Activated naive CD8-positive, alpha-beta T cell treated with anti-CD3 and anti-CD28 coated beads, Interleukin-2, amount 50 U/mL, for 24 hours (primary cell): ENCODE measurements at regions not wholly inside any gene's neighbourhood (a gene's known extent, or its start where the extent isn't known, plus 50 kb on each side); places are given as distances from the start of the nearest gene placed in this dataset.

Experiments
- ATAC-seq: fragments of 150-1000 bp; cut with Tn5 transposase; one replicate; pipeline ENCODE4 v1.10.0; 2021
- DNase-seq: peaks from one replicate; pipeline ENCODE4 v3.0.0; 2021
- H3K27ac Mint-ChIP-seq: one replicate; pipeline ENCODE4 v1.8.0; 2021; ENCODE audit warnings: mild to moderate bottlenecking, mixed read lengths
- H3K27me3 Mint-ChIP-seq: one replicate; pipeline ENCODE4 v1.8.0; 2021; ENCODE audit warnings: mixed read lengths
- H3K36me3 Mint-ChIP-seq: one replicate; pipeline ENCODE4 v1.8.0; 2021; ENCODE audit warnings: low read depth, mixed read lengths
- H3K4me1 Mint-ChIP-seq: one replicate; pipeline ENCODE4 v1.8.0; 2021; ENCODE audit warnings: mixed read lengths
- H3K4me3 Mint-ChIP-seq: one replicate; pipeline ENCODE4 v1.8.0; 2021; ENCODE audit warnings: mild to moderate bottlenecking, moderate library complexity, mixed read lengths
- H3K9me3 Mint-ChIP-seq: one replicate; pipeline ENCODE4 v1.8.0; 2021; ENCODE audit warnings: mixed read lengths

DNA sequence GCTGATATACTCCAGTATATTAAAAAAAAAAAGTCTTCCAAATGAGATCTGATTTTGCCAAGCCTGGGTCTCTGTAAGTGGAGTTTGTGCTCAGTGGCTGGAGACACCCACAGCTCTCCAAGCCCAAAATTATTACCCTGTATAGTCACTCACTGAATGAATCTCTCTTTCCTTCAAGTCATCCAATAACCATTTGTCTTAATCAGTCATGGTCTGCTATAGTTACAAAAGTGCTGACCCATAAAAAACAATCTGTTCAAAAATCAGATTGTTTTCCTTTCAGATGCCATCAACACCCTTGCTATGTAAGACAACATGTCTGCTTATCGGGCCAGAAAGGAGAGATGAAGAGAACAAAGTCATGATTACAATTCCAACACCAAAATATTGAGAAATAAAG lies 159.4 kb upstream of the FST start:
- H3K36me3 Mint-ChIP-seq: no peaks in the 10 kb centered on the region
- DNase-seq (no peak), ATAC-seq (no peak)
- no peaks in the 10 kb centered on the region for H3K4me1 Mint-ChIP-seq
- H3K4me3 Mint-ChIP-seq: no peak overlapping the region
- H3K27me3 Mint-ChIP-seq: peaks cover 2% of the 10 kb centered on the region
- no peaks in the 10 kb centered on the region for H3K9me3 Mint-ChIP-seq
- no peak overlapping the region for H3K27ac Mint-ChIP-seq

DNA sequence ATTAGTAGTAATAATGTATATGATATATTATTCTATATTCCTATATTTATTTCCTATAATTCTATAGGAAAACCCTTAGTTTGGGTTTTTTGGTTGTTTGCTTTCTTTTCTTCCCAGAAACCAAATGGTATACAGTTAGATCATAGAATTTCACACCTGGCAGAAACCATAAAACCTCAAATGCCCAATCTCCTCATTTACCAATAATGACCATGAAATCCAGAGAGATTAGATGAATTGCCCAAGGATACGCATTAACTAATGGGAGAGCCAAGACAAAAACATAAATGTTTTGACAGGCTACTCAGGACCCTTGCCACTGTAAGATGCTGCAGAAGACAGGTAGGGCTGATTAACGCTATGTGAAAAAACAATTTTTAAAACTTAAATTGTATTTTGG lies 158.7 kb upstream of the FST start:
- H3K36me3 Mint-ChIP-seq: no peaks in the 10 kb centered on the region
- H3K27me3 Mint-ChIP-seq: peaks cover 2% of the 10 kb centered on the region
- no peak overlapping the region for H3K4me3 Mint-ChIP-seq
- H3K27ac Mint-ChIP-seq: no peak overlapping the region
- ATAC-seq (no peak), DNase-seq (no peak)
- no peaks in the 10 kb centered on the region for H3K9me3 Mint-ChIP-seq
- no peaks in the 10 kb centered on the region for H3K4me1 Mint-ChIP-seq

- Mint-ChIP-seq H3K27me3 (peaks cover 2% of the 10 kb centered on the region), H3K4me3 (no peak overlapping the region), H3K27ac (no peak overlapping the region), H3K9me3 (no peaks in the 10 kb centered on the region), H3K36me3 (no peaks in the 10 kb centered on the region), H3K4me1 (no peaks in the 10 kb centered on the region)
- ATAC-seq (no peak), DNase-seq (no peak)
Observed at GRCh38 chr5:53322257-53322656, 158.2 kb upstream of the FST start.

DNA sequence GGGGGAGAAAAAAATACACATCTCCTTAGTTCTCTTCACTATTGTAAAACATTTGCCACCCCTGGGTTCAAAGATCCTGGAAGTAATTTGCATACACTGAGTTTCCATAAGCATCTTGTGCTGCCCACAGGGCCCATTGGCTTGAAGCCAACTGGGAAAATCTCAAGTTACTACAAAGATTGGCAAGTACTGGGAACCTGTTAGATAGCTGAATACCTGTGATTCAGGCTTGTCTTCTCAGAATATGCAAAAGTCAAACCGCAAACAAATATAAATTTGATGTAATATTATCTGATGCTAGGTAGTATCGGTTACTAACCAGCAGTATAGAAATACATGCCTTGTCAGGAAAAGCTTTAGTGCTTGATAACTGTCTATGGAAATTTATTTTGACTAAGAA lies 156.9 kb upstream of the FST start:
- no peak overlapping the region for H3K4me3 Mint-ChIP-seq

DNA sequence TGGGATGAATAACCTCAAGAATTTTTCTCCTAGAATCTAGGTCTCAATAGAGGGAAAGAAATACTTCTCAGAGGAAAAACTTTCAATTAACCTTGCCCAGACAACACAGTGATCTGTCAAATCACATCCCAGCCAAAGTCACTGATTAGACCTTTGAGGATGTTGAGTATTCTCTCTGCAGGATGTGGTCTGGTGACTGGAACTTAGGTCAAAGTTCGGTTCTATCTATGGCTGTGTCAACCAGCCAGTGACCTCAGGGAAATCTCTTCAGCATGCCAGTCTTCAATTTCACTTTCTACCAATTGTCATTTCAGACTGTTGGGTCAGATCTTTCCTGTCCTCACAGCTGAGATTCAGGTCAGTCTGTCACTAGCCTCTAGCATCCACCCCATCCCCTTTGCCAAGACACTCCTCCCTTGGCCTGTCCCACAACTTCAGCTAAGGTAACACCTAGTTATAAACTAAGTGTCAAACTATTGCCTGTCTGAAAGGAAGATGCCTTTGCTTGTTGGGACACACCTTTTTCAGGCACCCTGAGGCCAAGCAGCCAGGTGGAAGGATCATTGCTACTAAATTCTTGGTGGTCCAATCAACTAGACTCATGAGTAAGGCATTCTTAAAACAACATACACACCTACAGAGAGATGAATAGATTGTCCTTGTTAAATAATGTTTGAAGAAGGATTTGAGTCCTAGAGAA lies 156.3 kb upstream of the FST start:
- ATAC-seq: no peak
- H3K27me3 Mint-ChIP-seq: no peaks in the 10 kb centered on the region
- no peak for DNase-seq

More for the DNA sequence above, 156.9 kb upstream of the FST start:
- no peak overlapping the region for H3K27ac Mint-ChIP-seq
- H3K4me1 Mint-ChIP-seq: no peaks in the 10 kb centered on the region
- no peak for DNase-seq
- H3K9me3 Mint-ChIP-seq: no peaks in the 10 kb centered on the region
- no peaks in the 10 kb centered on the region for H3K36me3 Mint-ChIP-seq
- peaks cover under 1% of the 10 kb centered on the region for H3K27me3 Mint-ChIP-seq
- no peak for ATAC-seq

DNA sequence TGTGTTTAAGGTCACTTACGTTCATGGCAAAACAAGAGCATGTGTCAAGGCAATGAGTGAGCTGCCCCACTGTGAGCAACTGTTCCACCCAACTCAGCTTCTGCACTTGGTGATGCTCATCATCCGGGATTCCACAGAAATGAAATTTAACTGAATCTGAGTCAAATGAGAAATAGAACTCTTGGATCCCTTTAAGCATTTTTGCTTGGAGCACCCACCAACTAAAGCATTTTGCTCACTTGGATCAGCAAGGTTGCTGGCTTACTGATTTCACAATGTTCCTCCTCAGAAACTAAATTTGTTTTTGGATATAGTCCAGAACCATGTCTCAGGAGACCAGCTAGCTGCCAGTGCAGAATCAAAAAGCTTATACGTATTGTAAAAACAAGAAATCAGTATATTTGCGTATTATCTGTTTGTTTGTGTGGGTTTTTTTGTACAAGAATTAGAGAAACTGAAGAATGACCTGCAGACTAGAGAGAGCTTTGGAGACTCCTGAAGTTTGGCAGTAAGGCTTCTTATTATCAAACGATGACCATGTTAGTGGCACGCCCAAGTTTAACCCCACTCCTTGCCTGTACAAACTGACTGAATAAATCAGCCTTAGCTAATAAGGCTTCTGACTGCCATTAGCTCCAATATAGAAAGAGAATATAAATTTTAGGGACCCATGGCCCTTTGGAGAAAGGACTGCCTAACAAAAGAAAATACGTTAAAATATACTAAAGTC lies 153.8 kb upstream of the FST start:
- Mint-ChIP-seq H3K36me3 (no peaks in the 10 kb centered on the region), H3K27ac (no peak overlapping the region), H3K9me3 (no peaks in the 10 kb centered on the region), H3K4me1 (no peaks in the 10 kb centered on the region), H3K27me3 (no peaks in the 10 kb centered on the region), H3K4me3 (no peak overlapping the region)
- ATAC-seq (no peak), DNase-seq (no peak)

More for the DNA sequence above, 156.3 kb upstream of the FST start:
- H3K36me3 Mint-ChIP-seq: no peaks in the 10 kb centered on the region
- H3K27ac Mint-ChIP-seq: no peak overlapping the region
- H3K4me3 Mint-ChIP-seq: no peak overlapping the region
- no peaks in the 10 kb centered on the region for H3K4me1 Mint-ChIP-seq
- no peaks in the 10 kb centered on the region for H3K9me3 Mint-ChIP-seq

DNA sequence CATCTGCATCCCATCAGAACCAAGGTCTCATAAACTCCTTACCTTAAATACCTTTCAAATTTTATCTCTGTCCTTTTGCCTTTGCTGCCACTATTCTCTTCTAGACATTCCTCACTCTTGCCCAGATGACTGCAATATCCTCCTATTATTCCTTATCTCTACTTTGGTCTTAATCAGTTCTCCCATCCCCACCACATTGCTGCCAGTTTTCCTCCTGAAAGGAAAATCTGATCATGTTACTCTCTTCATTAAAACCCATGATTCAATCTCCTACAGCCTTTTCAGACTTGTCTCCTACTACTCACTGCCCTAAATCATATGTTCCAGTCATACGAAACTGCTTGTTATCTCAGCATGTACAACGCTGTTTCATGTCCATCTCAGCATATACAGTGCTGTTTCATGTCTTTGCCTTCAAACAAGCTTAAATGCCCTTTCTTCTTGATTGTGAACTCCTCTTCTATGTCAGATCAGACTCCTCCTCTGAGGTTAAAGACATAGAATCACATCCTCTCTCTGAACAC lies 152.6 kb upstream of the FST start:
- Mint-ChIP-seq H3K27ac (no peak overlapping the region), H3K27me3 (no peaks in the 10 kb centered on the region), H3K4me3 (no peak overlapping the region), H3K4me1 (no peaks in the 10 kb centered on the region), H3K9me3 (no peaks in the 10 kb centered on the region), H3K36me3 (no peaks in the 10 kb centered on the region)
- no peak for DNase-seq
- no peak for ATAC-seq

- Mint-ChIP-seq H3K9me3 (no peaks in the 10 kb centered on the region), H3K4me1 (no peaks in the 10 kb centered on the region), H3K27ac (no peak overlapping the region), H3K27me3 (peaks cover 9% of the 10 kb centered on the region), H3K36me3 (no peaks in the 10 kb centered on the region), H3K4me3 (no peak overlapping the region)
- DNase-seq (no peak), ATAC-seq (no peak)
Observed at GRCh38 chr5:53330491-53330890, 149.9 kb upstream of the FST start.

GRCh38 chr5:53331463-53331862 lies 149.0 kb upstream of the FST start:
- ATAC-seq: no peak
- H3K27me3 Mint-ChIP-seq: peaks cover 9% of the 10 kb centered on the region
- H3K4me3 Mint-ChIP-seq: no peak overlapping the region
- no peaks in the 10 kb centered on the region for H3K36me3 Mint-ChIP-seq
- no peaks in the 10 kb centered on the region for H3K9me3 Mint-ChIP-seq
- no peaks in the 10 kb centered on the region for H3K4me1 Mint-ChIP-seq
- DNase-seq: no peak
- no peak overlapping the region for H3K27ac Mint-ChIP-seq

DNA sequence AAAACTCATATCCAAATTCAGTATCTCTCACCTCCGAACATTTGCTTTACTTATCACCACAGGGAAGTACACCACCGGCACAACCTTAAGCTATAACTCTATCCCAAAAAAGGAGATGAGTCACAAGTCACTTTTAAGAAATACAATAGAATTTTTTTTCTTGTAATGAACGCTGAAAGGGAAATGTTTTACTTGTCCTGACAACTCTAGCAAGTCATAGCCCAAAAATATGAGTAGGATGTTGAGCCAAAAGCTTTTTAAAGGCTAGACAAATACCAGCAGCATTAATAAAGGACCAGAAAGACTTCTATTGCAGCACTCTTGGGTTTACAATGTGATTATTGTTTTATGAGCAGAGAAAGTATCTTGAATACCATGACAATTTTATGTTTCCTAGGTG lies 147.3 kb upstream of the FST start:
- DNase-seq (no peak), ATAC-seq (no peak)
- no peaks in the 10 kb centered on the region for H3K9me3 Mint-ChIP-seq
- no peak overlapping the region for H3K4me3 Mint-ChIP-seq
- no peaks in the 10 kb centered on the region for H3K36me3 Mint-ChIP-seq
- no peaks in the 10 kb centered on the region for H3K4me1 Mint-ChIP-seq
- no peak overlapping the region for H3K27ac Mint-ChIP-seq
- H3K27me3 Mint-ChIP-seq: peaks cover 9% of the 10 kb centered on the region

GRCh38 chr5:53334431-53334941 lies 145.9 kb upstream of the FST start:
- no peak overlapping the region for H3K27ac Mint-ChIP-seq
- DNase-seq: no peak
- no peak overlapping the region for H3K4me3 Mint-ChIP-seq
- ATAC-seq: no peak
- H3K9me3 Mint-ChIP-seq: no peaks in the 10 kb centered on the region
- H3K36me3 Mint-ChIP-seq: no peaks in the 10 kb centered on the region
- H3K27me3 Mint-ChIP-seq: peaks cover 9% of the 10 kb centered on the region
- no peaks in the 10 kb centered on the region for H3K4me1 Mint-ChIP-seq

GRCh38 chr5:53335115-53335514 lies 145.3 kb upstream of the FST start:
- H3K9me3 Mint-ChIP-seq: no peaks in the 10 kb centered on the region
- no peak overlapping the region for H3K27ac Mint-ChIP-seq
- no peak overlapping the region for H3K4me3 Mint-ChIP-seq
- ATAC-seq (no peak), DNase-seq (no peak)
- peaks cover 9% of the 10 kb centered on the region for H3K27me3 Mint-ChIP-seq
- no peaks in the 10 kb centered on the region for H3K4me1 Mint-ChIP-seq
- H3K36me3 Mint-ChIP-seq: no peaks in the 10 kb centered on the region

- Mint-ChIP-seq H3K27ac (no peak overlapping the region), H3K36me3 (no peaks in the 10 kb centered on the region), H3K27me3 (peaks cover 9% of the 10 kb centered on the region), H3K4me1 (no peaks in the 10 kb centered on the region), H3K9me3 (no peaks in the 10 kb centered on the region), H3K4me3 (no peak overlapping the region)
- no peak for ATAC-seq
- no peak for DNase-seq
Observed at GRCh38 chr5:53337827-53338226, 142.6 kb upstream of the FST start.

GRCh38 chr5:53338971-53339370 lies 141.5 kb upstream of the FST start:
- ATAC-seq: no peak
- Mint-ChIP-seq H3K36me3 (no peaks in the 10 kb centered on the region), H3K4me1 (no peaks in the 10 kb centered on the region), H3K27ac (no peak overlapping the region), H3K27me3 (peaks cover 9% of the 10 kb centered on the region), H3K4me3 (no peak overlapping the region), H3K9me3 (no peaks in the 10 kb centered on the region)
- no peak for DNase-seq

GRCh38 chr5:53339962-53340540 lies 140.4 kb upstream of the FST start:
- no peak for ATAC-seq
- Mint-ChIP-seq H3K4me1 (no peaks in the 10 kb centered on the region), H3K27ac (no peak overlapping the region)

More at GRCh38 chr5:53339962-53340540, 140.4 kb upstream of the FST start:
- H3K27me3 Mint-ChIP-seq: peaks cover 3% of the 10 kb centered on the region
- no peaks in the 10 kb centered on the region for H3K9me3 Mint-ChIP-seq
- no peak for DNase-seq
- no peaks in the 10 kb centered on the region for H3K36me3 Mint-ChIP-seq
- H3K4me3 Mint-ChIP-seq: no peak overlapping the region
